GM19238 (cell line): ENCODE measurements at regions not wholly inside any gene's neighbourhood (a gene's known extent, or its start where the extent isn't known, plus 50 kb on each side); places are given as distances from the start of the nearest gene placed in this dataset.

ENCODE experiments used
- DNase-seq: peaks from one replicate; pipeline ENCODE4 v3.0.0; 2011; ENCODE audit warnings: low spot score; ENCODE audit not compliant: insufficient read length

- no peak for DNase-seq
Measured at GRCh38 chr2:103012590-103012989, 250.8 kb downstream of the TMEM182 start.

- no peak for DNase-seq
Measured at GRCh38 chr2:103025056-103025455, 263.2 kb downstream of the TMEM182 start.

- DNase-seq: no peak
Measured at GRCh38 chr2:103028181-103028580, 266.4 kb downstream of the TMEM182 start.
